ENCODE measurements at regions not wholly inside any gene's neighbourhood (a gene's known extent, or its start where the extent isn't known, plus 50 kb on each side); places are given as distances from the start of the nearest gene placed in this dataset.

- DNase-seq (ENCODE audit: low read depth, low spot score), result no peak
These were observed 103.3 kb upstream of the BOD1 start for GRCh38 chr5:173719731-173720082.

GRCh38 chr5:173720286-173720952 is 104.0 kb upstream of the BOD1 start:
- DNase-seq (ENCODE audit: low read depth, low spot score), result no peak

- DNase-seq (ENCODE audit: low read depth, low spot score), result no peak
These were observed 104.6 kb upstream of the BOD1 start for GRCh38 chr5:173720953-173721600.

GRCh38 chr5:173721601-173722232 is 105.3 kb upstream of the BOD1 start:
- DNase-seq (ENCODE audit: low read depth, low spot score), result no peak

- DNase-seq (ENCODE audit: low read depth, low spot score), result no peak
These were observed 110.6 kb upstream of the BOD1 start for GRCh38 chr5:173726846-173727557.

GRCh38 chr5:173727839-173728778 is 111.7 kb upstream of the BOD1 start:
- DNase-seq (ENCODE audit: low read depth, low spot score), result no peak

GRCh38 chr5:173729079-173729765 is 112.8 kb upstream of the BOD1 start:
- DNase-seq (ENCODE audit: low read depth, low spot score), result peak; percentile 9

GRCh38 chr5:173730632-173731298 is 114.3 kb upstream of the BOD1 start:
- no peak for DNase-seq (ENCODE audit: low read depth, low spot score)

GRCh38 chr5:173733021-173733420 is 116.6 kb upstream of the BOD1 start:
- DNase-seq (ENCODE audit: low read depth, low spot score), result no peak

- DNase-seq (ENCODE audit: low read depth, low spot score), result no peak
These were observed 117.0 kb upstream of the BOD1 start for GRCh38 chr5:173733425-173733824.

- no peak for DNase-seq (ENCODE audit: low read depth, low spot score)
These were observed 117.5 kb upstream of the BOD1 start for GRCh38 chr5:173733831-173734501.

GRCh38 chr5:173734716-173735115 is 118.3 kb upstream of the BOD1 start:
- no peak for DNase-seq (ENCODE audit: low read depth, low spot score)

- DNase-seq (ENCODE audit: low read depth, low spot score), result no peak
These were observed 118.7 kb upstream of the BOD1 start for GRCh38 chr5:173735184-173735583.

- no peak for DNase-seq (ENCODE audit: low read depth, low spot score)
These were observed 119.2 kb upstream of the BOD1 start for GRCh38 chr5:173735691-173736090.

- no peak for DNase-seq (ENCODE audit: low read depth, low spot score)
These were observed 119.9 kb upstream of the BOD1 start for GRCh38 chr5:173736374-173736773.

- no peak for DNase-seq (ENCODE audit: low read depth, low spot score)
These were observed 120.5 kb upstream of the BOD1 start for GRCh38 chr5:173736923-173737412.

GRCh38 chr5:173739741-173740140 is 123.3 kb upstream of the BOD1 start:
- no peak for DNase-seq (ENCODE audit: low read depth, low spot score)

GRCh38 chr5:173740400-173740799 is 124.0 kb upstream of the BOD1 start:
- no peak for DNase-seq (ENCODE audit: low read depth, low spot score)

GRCh38 chr5:173741087-173741486 is 124.6 kb upstream of the BOD1 start:
- no peak for DNase-seq (ENCODE audit: low read depth, low spot score)

Data from iPS DF 19.7 (cell line).